ENCODE measurements at regions not wholly inside any gene's neighbourhood (a gene's known extent, or its start where the extent isn't known, plus 50 kb on each side); places are given as distances from the start of the nearest gene placed in this dataset.

DNA sequence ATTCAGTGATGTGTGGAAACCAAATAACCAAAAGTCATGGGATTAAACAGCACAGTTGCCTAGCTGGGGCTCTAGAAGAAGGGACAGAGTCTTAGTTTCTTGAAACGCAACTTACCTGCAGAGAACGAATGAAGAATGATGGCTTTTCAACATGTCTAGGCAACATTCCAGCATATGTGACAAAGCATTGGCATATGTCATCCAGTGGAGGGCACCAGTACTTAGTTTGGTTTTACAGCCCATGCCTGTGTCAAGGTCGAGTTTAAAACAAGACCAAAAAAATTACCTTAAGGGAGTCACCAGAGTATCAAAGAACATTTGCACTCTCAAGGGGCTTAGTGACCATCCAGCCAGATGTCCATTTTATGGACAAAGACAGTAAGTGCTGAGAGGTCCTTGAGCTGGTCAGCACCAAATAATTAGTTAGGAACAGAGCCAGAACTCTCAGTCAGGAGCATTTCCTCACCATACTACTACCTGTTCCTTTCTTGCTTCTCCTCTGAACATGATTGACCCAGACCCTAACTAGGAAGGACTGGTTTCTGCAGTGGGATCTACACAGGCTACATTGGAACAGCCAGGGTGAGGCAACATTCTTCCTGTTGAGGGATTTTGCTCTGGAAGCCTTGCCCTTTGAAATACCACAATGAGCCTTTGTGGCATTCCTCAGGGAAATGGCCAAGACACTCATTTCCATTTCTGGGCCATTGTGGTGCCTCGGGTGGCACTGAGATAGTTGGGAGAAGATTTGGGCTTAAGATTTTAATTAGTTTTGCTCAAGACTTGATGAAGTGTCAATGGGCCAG is 75.4 kb upstream of the ANKH start:
- Histone ChIP-seq H3K14ac (replicated peaks; ENCODE audit: low read depth, low read length) (no peak overlapping the region), H3K4me2 (ENCODE audit: low read depth, low read length) (no peak overlapping the region), H3K4me1 (ENCODE audit: control insufficient read depth, insufficient read depth, low read length) (no peaks in the 10 kb centered on the region), H3K27ac (ENCODE audit: insufficient read depth, low read length) (no peak overlapping the region), H3K9ac (ENCODE audit: low read depth, low read length) (no peak overlapping the region), H2AK9ac (replicated peaks; ENCODE audit: low read depth, low read length, poor library complexity) (no peak overlapping the region), H2BK15ac (ENCODE audit: low read depth, low read length) (no peak overlapping the region), H4K8ac (ENCODE audit: low read depth in 2 of 2, low read length in 2 of 2) (no peak overlapping the region), H4K5ac (ENCODE audit: low read depth, low read length) (no peak overlapping the region), H2BK120ac (ENCODE audit: low read depth, low read length) (no peak overlapping the region), H3K56ac (ENCODE audit: extremely low read depth, insufficient read depth, low read length) (no peak overlapping the region), H3K9me1 (ENCODE audit: insufficient read depth, low read length) (no peaks in the 10 kb centered on the region; the same call in 1 of the 2 replicates), H3K4ac (ENCODE audit: low read depth, low read length) (no peak overlapping the region), H4K20me1 (ENCODE audit: insufficient read depth, low read length) (no peaks in the 10 kb centered on the region), H3K27me3 (ENCODE audit: control insufficient read depth, insufficient read depth, low read length) (peaks cover 6% of the 10 kb centered on the region), H3K18ac (ENCODE audit: low read depth, low read length) (no peak overlapping the region), H3K23ac (ENCODE audit: low read depth, low read length) (no peak overlapping the region), H3K79me1 (ENCODE audit: low read depth in 1 of 2, low read length in 2 of 2) (no peaks in the 10 kb centered on the region), H2AK5ac (ENCODE audit: low read depth, low read length) (no peak overlapping the region), H2AFZ (replicated peaks; ENCODE audit: low read length, poor library complexity) (no peak overlapping the region), H2BK20ac (ENCODE audit: low read depth, low read length) (no peak overlapping the region), H3K4me3 (ENCODE audit: insufficient read depth, low read depth, low read length) (no peak overlapping the region), H2BK5ac (ENCODE audit: low read depth, low read length, poor library complexity, severe bottlenecking) (no peak overlapping the region), H3K9me3 (ENCODE audit: control insufficient read depth, insufficient read depth, low read length) (no peaks in the 10 kb centered on the region), H3K36me3 (ENCODE audit: control insufficient read depth, insufficient read depth, low read length) (no peaks in the 10 kb centered on the region), H4K91ac (ENCODE audit: insufficient read depth, low read depth, low read length) (no peak overlapping the region)
- ATAC-seq (ENCODE audit: low read depth) (no peak), DNase-seq (no peak)
- 79% methylated on average over 2 of the region's 4 CpGs; no CpG with 5 or more reads in 1 of the 2 experiments for WGBS, 2 experiments (ENCODE audit: extremely low coverage in 2 of 2, insufficient read length in 1 of 2)
- dilution Hi-C loops (cut with HindIII; ENCODE audit: low sequenced_read_pairs, unreplicated experiment) (no loop called here), intact Hi-C loops (cut with micrococcal nuclease) (no loop called here), in situ Hi-C loops (cut with MboI; ENCODE audit: low sequenced_read_pairs) (no loop called here)
- ChIA-PET POLR2A (ENCODE audit: unreplicated experiment) (no interaction called here), CTCF (interaction anchor here (1.0 kb wide), 1 partner anchor 17 kb away, joined by 3 read pairs; no protein-coding TSS in a partner anchor)
- BruUV-seq (replicated peaks) = no TSS peak
- TF ChIP-seq RCOR1 (IDR thresholded peaks at IDR 0.05; ENCODE audit: insufficient replicate concordance, low read length) (no peak), MXI1 (IDR thresholded peaks at IDR 0.05; ENCODE audit: borderline replicate concordance, low read depth, low read length) (no peak), CHD1 (IDR thresholded peaks at IDR 0.05; ENCODE audit: low read depth, low read length) (no peak), MAFK (IDR thresholded peaks at IDR 0.05; ENCODE audit: low read depth, low read length) (no peak), CEBPB (IDR thresholded peaks at IDR 0.05; ENCODE audit: low read depth, low read length) (no peak), RFX5 (IDR thresholded peaks at IDR 0.05; ENCODE audit: low read depth, low read length) (no peak), BHLHE40 (IDR thresholded peaks at IDR 0.05; ENCODE audit: low read depth, low read length) (no peak), POLR2A (IDR thresholded peaks at IDR 0.05; ENCODE audit: low read depth, low read length) (no peak), NFE2L2 (IDR thresholded peaks at IDR 0.05; ENCODE audit: low read depth, low read length) (no peak), USF2 (IDR thresholded peaks at IDR 0.05; ENCODE audit: low read depth, low read length) (no peak), RAD21 (IDR thresholded peaks at IDR 0.05; ENCODE audit: low read length) (peak; percentile 17; the same call in 1 of the 2 replicates), FOS (IDR thresholded peaks at IDR 0.05; ENCODE audit: low read depth, low read length) (no peak), SMC3 (IDR thresholded peaks at IDR 0.05; ENCODE audit: low read depth, low read length) (0 out of 2 replicates have a peak, but pooled peaks have one; percentile 10)
- TF ChIP-seq, protein P1, sequence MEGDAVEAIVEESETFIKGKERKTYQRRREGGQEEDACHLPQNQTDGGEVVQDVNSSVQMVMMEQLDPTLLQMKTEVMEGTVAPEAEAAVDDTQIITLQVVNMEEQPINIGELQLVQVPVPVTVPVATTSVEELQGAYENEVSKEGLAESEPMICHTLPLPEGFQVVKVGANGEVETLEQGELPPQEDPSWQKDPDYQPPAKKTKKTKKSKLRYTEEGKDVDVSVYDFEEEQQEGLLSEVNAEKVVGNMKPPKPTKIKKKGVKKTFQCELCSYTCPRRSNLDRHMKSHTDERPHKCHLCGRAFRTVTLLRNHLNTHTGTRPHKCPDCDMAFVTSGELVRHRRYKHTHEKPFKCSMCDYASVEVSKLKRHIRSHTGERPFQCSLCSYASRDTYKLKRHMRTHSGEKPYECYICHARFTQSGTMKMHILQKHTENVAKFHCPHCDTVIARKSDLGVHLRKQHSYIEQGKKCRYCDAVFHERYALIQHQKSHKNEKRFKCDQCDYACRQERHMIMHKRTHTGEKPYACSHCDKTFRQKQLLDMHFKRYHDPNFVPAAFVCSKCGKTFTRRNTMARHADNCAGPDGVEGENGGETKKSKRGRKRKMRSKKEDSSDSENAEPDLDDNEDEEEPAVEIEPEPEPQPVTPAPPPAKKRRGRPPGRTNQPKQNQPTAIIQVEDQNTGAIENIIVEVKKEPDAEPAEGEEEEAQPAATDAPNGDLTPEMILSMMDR (conservative IDR thresholded peaks at IDR 0.05; ENCODE audit: low read depth, low read length) = 0 out of 2 replicates have a peak, but pooled peaks have one; percentile 23
- TF ChIP-seq, protein P2, sequence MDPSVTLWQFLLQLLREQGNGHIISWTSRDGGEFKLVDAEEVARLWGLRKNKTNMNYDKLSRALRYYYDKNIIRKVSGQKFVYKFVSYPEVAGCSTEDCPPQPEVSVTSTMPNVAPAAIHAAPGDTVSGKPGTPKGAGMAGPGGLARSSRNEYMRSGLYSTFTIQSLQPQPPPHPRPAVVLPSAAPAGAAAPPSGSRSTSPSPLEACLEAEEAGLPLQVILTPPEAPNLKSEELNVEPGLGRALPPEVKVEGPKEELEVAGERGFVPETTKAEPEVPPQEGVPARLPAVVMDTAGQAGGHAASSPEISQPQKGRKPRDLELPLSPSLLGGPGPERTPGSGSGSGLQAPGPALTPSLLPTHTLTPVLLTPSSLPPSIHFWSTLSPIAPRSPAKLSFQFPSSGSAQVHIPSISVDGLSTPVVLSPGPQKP (IDR thresholded peaks at IDR 0.05; ENCODE audit: borderline replicate concordance, low read depth, low read length) = no peak

All from IMR-90 (cell line).